ENCODE measurements at regions not wholly inside any gene's neighbourhood (a gene's known extent, or its start where the extent isn't known, plus 50 kb on each side); places are given as distances from the start of the nearest gene placed in this dataset.

DNA sequence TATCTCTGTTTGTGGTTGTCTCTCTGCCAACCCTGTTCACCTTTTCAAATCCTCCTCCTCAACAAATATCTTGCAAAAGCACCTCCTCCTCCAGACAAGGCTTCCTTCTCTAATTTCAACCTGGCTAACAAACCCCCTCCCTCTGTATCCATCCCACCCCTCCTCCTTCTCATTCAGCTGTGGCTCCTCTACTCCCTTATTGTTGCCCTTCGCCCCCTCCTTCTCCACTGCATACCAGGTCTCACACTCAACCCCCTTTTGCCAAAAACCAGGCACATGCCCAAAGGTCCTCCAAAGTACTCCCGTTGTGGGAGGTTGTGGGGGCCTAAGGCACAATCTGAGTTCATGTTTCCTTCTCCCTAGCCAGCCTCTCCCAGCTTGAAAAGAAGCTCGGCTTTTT, 110.6 kb downstream of the JRKL start:
- ChIA-PET CTCF (no interaction called here), POLR2A (no interaction called here)
- no peak for DNase-seq (ENCODE audit: extremely low spot score)
- TF ChIP-seq ZNF384 (IDR thresholded peaks at IDR 0.05) (no peak), SP1 (IDR thresholded peaks at IDR 0.05) (no peak), L3MBTL2 (conservative IDR thresholded peaks at IDR 0.05) (no peak), ELF4 (IDR thresholded peaks at IDR 0.05) (no peak), LEF1 (IDR thresholded peaks at IDR 0.05; ENCODE audit: borderline replicate concordance) (no peak), FOXK2 (IDR thresholded peaks at IDR 0.05) (no peak), FOXA1 (IDR thresholded peaks at IDR 0.05) (no peak), CTBP1 (IDR thresholded peaks at IDR 0.05; ENCODE audit: borderline replicate concordance) (no peak)

DNA sequence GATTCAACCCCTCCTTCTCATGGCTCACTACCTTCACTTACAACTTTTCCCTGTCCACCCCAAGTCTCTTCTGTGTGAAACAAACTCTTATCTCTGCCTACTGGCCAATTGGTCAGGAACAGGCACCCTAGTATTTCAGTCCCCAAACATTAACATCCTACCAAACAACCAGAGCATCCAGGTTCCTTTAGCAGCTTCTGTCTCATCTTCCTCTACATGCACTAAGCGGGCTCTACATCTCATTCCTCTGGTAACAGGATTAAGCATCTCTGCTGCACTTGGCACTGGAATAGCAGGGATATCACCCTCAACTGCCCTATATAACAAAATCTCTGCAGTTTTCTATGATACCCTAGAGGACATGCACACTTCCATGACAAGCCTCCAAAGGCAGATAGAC, 116.2 kb downstream of the JRKL start:
- ChIA-PET POLR2A (no interaction called here), CTCF (no interaction called here)
- DNase-seq (ENCODE audit: extremely low spot score), result no peak
- no peak for TF ChIP-seq SUZ12 (IDR thresholded peaks at IDR 0.05)
- no peak for TF ChIP-seq NFRKB (IDR thresholded peaks at IDR 0.05)
- no peak for TF ChIP-seq HDGF (IDR thresholded peaks at IDR 0.05; ENCODE audit: borderline replicate concordance)
- TF ChIP-seq LEF1 (IDR thresholded peaks at IDR 0.05; ENCODE audit: borderline replicate concordance), result no peak
- TF ChIP-seq SP1 (IDR thresholded peaks at IDR 0.05), result no peak
- TF ChIP-seq ELF4 (IDR thresholded peaks at IDR 0.05), result no peak
- TF ChIP-seq BHLHE40 (IDR thresholded peaks at IDR 0.05; ENCODE audit: borderline replicate concordance), result no peak
- TF ChIP-seq ARNT (IDR thresholded peaks at IDR 0.05), result no peak
- TF ChIP-seq, protein P1, sequence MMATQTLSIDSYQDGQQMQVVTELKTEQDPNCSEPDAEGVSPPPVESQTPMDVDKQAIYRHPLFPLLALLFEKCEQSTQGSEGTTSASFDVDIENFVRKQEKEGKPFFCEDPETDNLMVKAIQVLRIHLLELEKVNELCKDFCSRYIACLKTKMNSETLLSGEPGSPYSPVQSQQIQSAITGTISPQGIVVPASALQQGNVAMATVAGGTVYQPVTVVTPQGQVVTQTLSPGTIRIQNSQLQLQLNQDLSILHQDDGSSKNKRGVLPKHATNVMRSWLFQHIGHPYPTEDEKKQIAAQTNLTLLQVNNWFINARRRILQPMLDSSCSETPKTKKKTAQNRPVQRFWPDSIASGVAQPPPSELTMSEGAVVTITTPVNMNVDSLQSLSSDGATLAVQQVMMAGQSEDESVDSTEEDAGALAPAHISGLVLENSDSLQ (IDR thresholded peaks at IDR 0.05), result no peak
- TF ChIP-seq FOXK2 (IDR thresholded peaks at IDR 0.05), result no peak
- no peak for TF ChIP-seq L3MBTL2 (conservative IDR thresholded peaks at IDR 0.05)
- TF ChIP-seq CTBP1 (IDR thresholded peaks at IDR 0.05; ENCODE audit: borderline replicate concordance), result no peak
- TF ChIP-seq FOXA1 (IDR thresholded peaks at IDR 0.05), result no peak

DNA sequence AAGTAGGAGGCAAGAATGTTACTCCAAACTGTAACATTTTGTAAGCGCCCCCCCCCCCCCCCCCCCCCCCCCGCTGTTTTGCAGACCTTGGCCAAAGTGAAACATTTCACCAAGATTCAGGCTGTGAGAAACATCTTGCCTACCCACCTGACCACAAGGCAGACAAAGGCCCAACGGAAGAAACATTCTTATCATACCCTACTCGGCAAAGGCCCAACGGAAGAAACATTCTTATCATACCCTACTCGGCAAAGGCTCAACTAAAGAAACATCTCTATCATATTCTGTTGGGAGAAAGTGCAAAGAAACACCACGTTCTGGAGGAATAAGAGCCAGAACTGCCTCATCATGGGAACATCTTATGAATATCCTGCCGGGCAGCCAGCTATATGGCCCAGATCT, 117.1 kb downstream of the JRKL start:
- ChIA-PET CTCF (no interaction called here), POLR2A (no interaction called here)
- TF ChIP-seq CTBP1 (IDR thresholded peaks at IDR 0.05; ENCODE audit: borderline replicate concordance), result no peak
- no peak for DNase-seq (ENCODE audit: extremely low spot score)

DNA sequence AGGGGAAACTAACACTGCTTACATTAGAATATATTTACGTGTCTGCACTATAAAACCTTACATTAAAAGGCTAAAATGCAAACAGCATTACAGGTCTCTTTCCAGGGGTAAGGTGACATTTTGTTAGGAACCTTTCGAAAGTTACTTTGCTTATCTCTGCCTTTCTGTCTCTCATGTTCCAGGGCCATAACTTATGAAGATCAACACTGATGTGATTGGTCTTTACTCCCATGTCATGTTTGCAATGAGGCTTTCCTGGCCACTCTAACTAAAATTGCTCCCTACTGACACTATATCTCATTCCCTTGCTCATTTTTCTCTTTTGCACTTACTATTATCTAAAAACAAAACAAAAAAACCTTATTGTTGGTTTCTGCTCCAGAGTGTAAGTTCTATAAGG, 119.0 kb downstream of the JRKL start:
- ChIA-PET CTCF (no interaction called here), POLR2A (no interaction called here)
- TF ChIP-seq FOXA1 (IDR thresholded peaks at IDR 0.05) (no peak), NFRKB (IDR thresholded peaks at IDR 0.05) (no peak), L3MBTL2 (conservative IDR thresholded peaks at IDR 0.05) (no peak)
- no peak for DNase-seq (ENCODE audit: extremely low spot score)

DNA sequence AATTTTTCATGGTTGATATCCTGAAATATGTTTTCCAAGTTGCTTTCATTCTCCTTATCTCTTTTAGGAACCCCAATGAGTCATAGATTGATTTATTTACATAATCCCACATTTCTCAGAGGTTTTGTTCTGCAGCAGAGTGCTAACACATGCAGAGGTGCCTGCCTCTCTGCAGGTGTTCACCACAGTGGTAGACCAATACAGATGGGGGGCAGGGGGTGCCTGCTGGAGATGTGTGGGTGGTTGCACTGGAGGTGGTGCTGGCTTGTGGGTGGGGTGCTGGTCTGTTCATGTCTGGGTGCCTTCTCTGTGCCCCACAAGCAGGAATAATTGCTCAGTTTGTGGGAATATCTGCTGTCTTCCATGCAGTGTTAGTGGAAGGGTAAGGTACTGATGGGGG, 131.1 kb downstream of the JRKL start:
- DNase-seq (ENCODE audit: extremely low spot score), result no peak
- ChIA-PET CTCF (no interaction called here), POLR2A (no interaction called here)
- TF ChIP-seq LEF1 (IDR thresholded peaks at IDR 0.05; ENCODE audit: borderline replicate concordance), result no peak
- TF ChIP-seq BHLHE40 (IDR thresholded peaks at IDR 0.05; ENCODE audit: borderline replicate concordance), result no peak
- TF ChIP-seq L3MBTL2 (conservative IDR thresholded peaks at IDR 0.05), result no peak
- TF ChIP-seq CTBP1 (IDR thresholded peaks at IDR 0.05; ENCODE audit: borderline replicate concordance), result no peak
- TF ChIP-seq SP1 (IDR thresholded peaks at IDR 0.05), result no peak
- no peak for TF ChIP-seq ZNF384 (IDR thresholded peaks at IDR 0.05)
- TF ChIP-seq FOXK2 (IDR thresholded peaks at IDR 0.05), result no peak
- TF ChIP-seq, protein P1 (IDR thresholded peaks at IDR 0.05), result no peak
- no peak for TF ChIP-seq SUZ12 (IDR thresholded peaks at IDR 0.05)
- TF ChIP-seq FOXM1 (IDR thresholded peaks at IDR 0.05; ENCODE audit: borderline replicate concordance), result no peak
- TF ChIP-seq NFRKB (IDR thresholded peaks at IDR 0.05), result no peak
- no peak for TF ChIP-seq ELF4 (IDR thresholded peaks at IDR 0.05)
- TF ChIP-seq FOXA1 (IDR thresholded peaks at IDR 0.05), result no peak
- TF ChIP-seq TARDBP (IDR thresholded peaks at IDR 0.05), result no peak
- TF ChIP-seq ARNT (IDR thresholded peaks at IDR 0.05), result no peak
- no peak for TF ChIP-seq HDGF (IDR thresholded peaks at IDR 0.05; ENCODE audit: borderline replicate concordance)

DNA sequence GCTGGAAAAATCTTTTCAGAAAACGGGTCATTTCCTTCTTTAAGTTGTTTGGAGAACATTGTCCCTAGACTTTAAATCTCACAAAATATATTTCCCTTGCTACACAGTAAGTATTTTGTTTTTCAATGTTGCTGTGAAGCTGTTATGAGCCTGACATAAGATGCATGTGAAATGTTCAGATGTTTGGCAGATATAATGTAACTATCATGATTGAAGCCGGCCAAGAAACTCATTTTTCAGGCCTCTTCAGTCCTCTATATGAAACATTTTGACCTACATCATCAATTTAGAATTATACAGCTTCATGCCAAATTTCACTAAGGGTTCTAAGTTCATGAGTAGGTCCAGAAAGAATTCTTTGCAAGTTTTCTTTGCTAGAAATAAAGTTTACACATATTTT, 133.8 kb downstream of the JRKL start:
- no peak for DNase-seq (ENCODE audit: extremely low spot score)
- TF ChIP-seq FOXA1 (IDR thresholded peaks at IDR 0.05) (no peak), HDGF (IDR thresholded peaks at IDR 0.05; ENCODE audit: borderline replicate concordance) (no peak), ELF4 (IDR thresholded peaks at IDR 0.05) (no peak), NFRKB (IDR thresholded peaks at IDR 0.05) (no peak), CTBP1 (IDR thresholded peaks at IDR 0.05; ENCODE audit: borderline replicate concordance) (no peak), L3MBTL2 (conservative IDR thresholded peaks at IDR 0.05) (no peak)
- TF ChIP-seq, protein P1 (IDR thresholded peaks at IDR 0.05), result no peak
- ChIA-PET POLR2A (no interaction called here), CTCF (no interaction called here)

DNA sequence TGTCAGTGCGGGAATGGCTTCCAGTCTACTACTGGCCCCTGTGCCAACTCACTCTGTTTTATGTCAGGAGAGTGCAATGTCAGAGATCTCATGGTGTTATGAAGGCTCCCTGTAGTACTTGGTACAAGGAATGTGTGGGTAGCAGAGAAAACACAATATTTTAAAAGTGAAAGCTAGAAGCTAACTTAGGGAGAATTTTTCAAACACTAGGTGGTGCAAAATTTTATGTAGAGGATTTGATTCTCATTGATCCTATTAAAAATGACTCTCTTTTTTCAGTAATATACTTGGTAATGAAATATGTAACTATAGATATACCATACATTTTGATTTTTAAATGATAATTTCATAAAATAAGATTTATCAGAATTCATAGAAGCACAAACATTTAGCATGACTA, 134.7 kb downstream of the JRKL start:
- ChIA-PET CTCF (no interaction called here), POLR2A (no interaction called here)
- no peak for TF ChIP-seq NFRKB (IDR thresholded peaks at IDR 0.05)
- TF ChIP-seq ARNT (IDR thresholded peaks at IDR 0.05), result no peak
- no peak for TF ChIP-seq HDGF (IDR thresholded peaks at IDR 0.05; ENCODE audit: borderline replicate concordance)
- no peak for TF ChIP-seq TARDBP (IDR thresholded peaks at IDR 0.05)
- no peak for TF ChIP-seq FOXA1 (IDR thresholded peaks at IDR 0.05)
- no peak for TF ChIP-seq CTBP1 (IDR thresholded peaks at IDR 0.05; ENCODE audit: borderline replicate concordance)
- TF ChIP-seq FOXM1 (IDR thresholded peaks at IDR 0.05; ENCODE audit: borderline replicate concordance), result no peak
- no peak for TF ChIP-seq ELF4 (IDR thresholded peaks at IDR 0.05)
- no peak for TF ChIP-seq BHLHE40 (IDR thresholded peaks at IDR 0.05; ENCODE audit: borderline replicate concordance)
- DNase-seq (ENCODE audit: extremely low spot score), result no peak
